ENCODE measurements at regions not wholly inside any gene's neighbourhood (a gene's known extent, or its start where the extent isn't known, plus 50 kb on each side); places are given as distances from the start of the nearest gene placed in this dataset.

GRCh38 chr11:20311444-20311843 lies 52.1 kb upstream of the HTATIP2 start:
- H3K36me3 ChIP-seq (replicated peaks; ENCODE audit: low read depth, low read length): no peaks in the 10 kb centered on the region
- no peak overlapping the region for H3K4me3 ChIP-seq (ENCODE audit: low read length)
- H3K9me3 ChIP-seq (ENCODE audit: insufficient read depth, low read length): no peaks in the 10 kb centered on the region
- no peak overlapping the region for H3K9ac ChIP-seq (ENCODE audit: low read length)
- H3K27ac ChIP-seq (ENCODE audit: low read length): no peak overlapping the region
- no peaks in the 10 kb centered on the region for H3K4me1 ChIP-seq (ENCODE audit: low read length)
- H3K4me2 ChIP-seq (ENCODE audit: low read length): no peak overlapping the region
- no peak overlapping the region for H2AFZ ChIP-seq (ENCODE audit: low read depth, low read length)
- H4K20me1 ChIP-seq (ENCODE audit: insufficient read depth, low read length): no peaks in the 10 kb centered on the region
- H3K27me3 ChIP-seq (ENCODE audit: low read depth, low read length): peaks cover 6% of the 10 kb centered on the region; the same call in 1 of the 2 replicates
- no peaks in the 10 kb centered on the region for H3K79me2 ChIP-seq (ENCODE audit: low read length)
- TF ChIP-seq EZH2phosphoT487 (IDR thresholded peaks at IDR 0.05; ENCODE audit: low read depth): no peak
- no peak for TF ChIP-seq CTCF (IDR thresholded peaks at IDR 0.05; ENCODE audit: low read depth, low read length)

GRCh38 chr11:20310596-20311394 lies 52.7 kb upstream of the HTATIP2 start:
- H3K27ac ChIP-seq (ENCODE audit: low read length): no peak overlapping the region
- no peaks in the 10 kb centered on the region for H3K4me1 ChIP-seq (ENCODE audit: low read length)
- H3K27me3 ChIP-seq (ENCODE audit: low read depth, low read length): peaks cover 6% of the 10 kb centered on the region; the same call in 1 of the 2 replicates
- no peak for TF ChIP-seq CTCF (IDR thresholded peaks at IDR 0.05; ENCODE audit: low read depth, low read length)
- TF ChIP-seq EZH2phosphoT487 (IDR thresholded peaks at IDR 0.05; ENCODE audit: low read depth): no peak
- no peak overlapping the region for H2AFZ ChIP-seq (ENCODE audit: low read depth, low read length)
- no peak overlapping the region for H3K4me3 ChIP-seq (ENCODE audit: low read length)
- H3K36me3 ChIP-seq (replicated peaks; ENCODE audit: low read depth, low read length): no peaks in the 10 kb centered on the region
- H3K9me3 ChIP-seq (ENCODE audit: insufficient read depth, low read length): no peaks in the 10 kb centered on the region
- H3K79me2 ChIP-seq (ENCODE audit: low read length): no peaks in the 10 kb centered on the region
- no peak overlapping the region for H3K9ac ChIP-seq (ENCODE audit: low read length)
- no peaks in the 10 kb centered on the region for H4K20me1 ChIP-seq (ENCODE audit: insufficient read depth, low read length)
- no peak overlapping the region for H3K4me2 ChIP-seq (ENCODE audit: low read length)

GRCh38 chr11:20310137-20310536 lies 53.4 kb upstream of the HTATIP2 start:
- Histone ChIP-seq H2AFZ (ENCODE audit: low read depth, low read length) (no peak overlapping the region), H3K79me2 (ENCODE audit: low read length) (no peaks in the 10 kb centered on the region), H3K27me3 (ENCODE audit: low read depth, low read length) (peaks cover 6% of the 10 kb centered on the region; the same call in 1 of the 2 replicates), H3K9me3 (ENCODE audit: insufficient read depth, low read length) (no peaks in the 10 kb centered on the region), H3K4me2 (ENCODE audit: low read length) (no peak overlapping the region), H3K36me3 (replicated peaks; ENCODE audit: low read depth, low read length) (no peaks in the 10 kb centered on the region), H4K20me1 (ENCODE audit: insufficient read depth, low read length) (no peaks in the 10 kb centered on the region), H3K9ac (ENCODE audit: low read length) (no peak overlapping the region), H3K4me3 (ENCODE audit: low read length) (no peak overlapping the region), H3K27ac (ENCODE audit: low read length) (no peak overlapping the region), H3K4me1 (ENCODE audit: low read length) (no peaks in the 10 kb centered on the region)
- no peak for TF ChIP-seq EZH2phosphoT487 (IDR thresholded peaks at IDR 0.05; ENCODE audit: low read depth)
- no peak for TF ChIP-seq CTCF (IDR thresholded peaks at IDR 0.05; ENCODE audit: low read depth, low read length)

GRCh38 chr11:20309231-20310025 lies 54.1 kb upstream of the HTATIP2 start:
- no peaks in the 10 kb centered on the region for H3K36me3 ChIP-seq (replicated peaks; ENCODE audit: low read depth, low read length)
- H3K79me2 ChIP-seq (ENCODE audit: low read length): no peaks in the 10 kb centered on the region
- H3K4me2 ChIP-seq (ENCODE audit: low read length): no peak overlapping the region
- no peak overlapping the region for H3K4me3 ChIP-seq (ENCODE audit: low read length)
- H4K20me1 ChIP-seq (ENCODE audit: insufficient read depth, low read length): no peaks in the 10 kb centered on the region
- H3K27me3 ChIP-seq (ENCODE audit: low read depth, low read length): peaks cover 6% of the 10 kb centered on the region; the same call in 1 of the 2 replicates
- TF ChIP-seq CTCF (IDR thresholded peaks at IDR 0.05; ENCODE audit: low read depth, low read length) (no peak), EZH2phosphoT487 (IDR thresholded peaks at IDR 0.05; ENCODE audit: low read depth) (no peak)
- H3K9me3 ChIP-seq (ENCODE audit: insufficient read depth, low read length): no peaks in the 10 kb centered on the region
- H3K4me1 ChIP-seq (ENCODE audit: low read length): no peaks in the 10 kb centered on the region
- no peak overlapping the region for H3K27ac ChIP-seq (ENCODE audit: low read length)
- no peak overlapping the region for H3K9ac ChIP-seq (ENCODE audit: low read length)
- H2AFZ ChIP-seq (ENCODE audit: low read depth, low read length): no peak overlapping the region

Data from OCI-LY3 (cell line).